ENCODE measurements at regions not wholly inside any gene's neighbourhood (a gene's known extent, or its start where the extent isn't known, plus 50 kb on each side); places are given as distances from the start of the nearest gene placed in this dataset.
"Not testable (repeated sequence)": the region's sequence is repeated elsewhere in the genome, so short reads cannot be mapped to it uniquely, and the experiment has no call there.

- Histone ChIP-seq H3K9me3 (ENCODE audit: insufficient read depth, low read length) (no peaks in the 10 kb centered on the region), H3K27ac (ENCODE audit: low read depth, low read length) (no peak overlapping the region), H3K36me3 (ENCODE audit: low read length) (no peaks in the 10 kb centered on the region), H2AFZ (ENCODE audit: low read depth, low read length, severe bottlenecking) (no peak overlapping the region), H3K9ac (ENCODE audit: low read length) (no peak overlapping the region), H3K79me2 (ENCODE audit: insufficient read depth, low read length) (no peaks in the 10 kb centered on the region), H3K4me3 (ENCODE audit: insufficient read depth, low read length, poor library complexity, severe bottlenecking) (no peak overlapping the region), H3K9me2 (replicated peaks; ENCODE audit: insufficient read depth, low read length) (no peaks in the 10 kb centered on the region), H3K27me3 (ENCODE audit: low read length) (no peaks in the 10 kb centered on the region), H4K20me1 (ENCODE audit: low read depth, low read length) (no peaks in the 10 kb centered on the region), H3K4me2 (ENCODE audit: low read depth, low read length, poor library complexity, severe bottlenecking) (no peak overlapping the region), H3F3A (ENCODE audit: insufficient read depth) (no peaks in the 10 kb centered on the region)
- TF ChIP-seq CTCF (IDR thresholded peaks at IDR 0.05; ENCODE audit: insufficient read depth, low read length, poor library complexity, severe bottlenecking) (no peak), EZH2phosphoT487 (conservative IDR thresholded peaks at IDR 0.05; ENCODE audit: low read length) (no peak)
These were observed 140.5 kb downstream of the DIRAS2 start for GRCh38 chr9:90502134-90502533.

- no peaks in the 10 kb centered on the region for H4K20me1 ChIP-seq (ENCODE audit: low read depth, low read length)
- no peak overlapping the region for H3K9ac ChIP-seq (ENCODE audit: low read length)
- H3F3A ChIP-seq (ENCODE audit: insufficient read depth): no peaks in the 10 kb centered on the region
- H3K9me3 ChIP-seq (ENCODE audit: insufficient read depth, low read length): no peaks in the 10 kb centered on the region
- H3K36me3 ChIP-seq (ENCODE audit: low read length): no peaks in the 10 kb centered on the region
- no peaks in the 10 kb centered on the region for H3K79me2 ChIP-seq (ENCODE audit: insufficient read depth, low read length)
- no peak overlapping the region for H3K27ac ChIP-seq (ENCODE audit: low read depth, low read length)
- no peak for TF ChIP-seq CTCF (IDR thresholded peaks at IDR 0.05; ENCODE audit: insufficient read depth, low read length, poor library complexity, severe bottlenecking)
- no peaks in the 10 kb centered on the region for H3K27me3 ChIP-seq (ENCODE audit: low read length)
- H3K9me2 ChIP-seq (replicated peaks; ENCODE audit: insufficient read depth, low read length): no peaks in the 10 kb centered on the region
- no peak overlapping the region for H2AFZ ChIP-seq (ENCODE audit: low read depth, low read length, severe bottlenecking)
- no peak overlapping the region for H3K4me3 ChIP-seq (ENCODE audit: insufficient read depth, low read length, poor library complexity, severe bottlenecking)
- H3K4me2 ChIP-seq (ENCODE audit: low read depth, low read length, poor library complexity, severe bottlenecking): no peak overlapping the region
These were observed 138.1 kb downstream of the DIRAS2 start for GRCh38 chr9:90504486-90504885.

GRCh38 chr9:90505695-90506094 lies 136.9 kb downstream of the DIRAS2 start:
- H3K27ac ChIP-seq (ENCODE audit: low read depth, low read length): no peak overlapping the region
- H3K36me3 ChIP-seq (ENCODE audit: low read length): no peaks in the 10 kb centered on the region
- no peaks in the 10 kb centered on the region for H3K79me2 ChIP-seq (ENCODE audit: insufficient read depth, low read length)
- H3K4me2 ChIP-seq (ENCODE audit: low read depth, low read length, poor library complexity, severe bottlenecking): no peak overlapping the region
- H3K9me3 ChIP-seq (ENCODE audit: insufficient read depth, low read length): no peaks in the 10 kb centered on the region
- no peak for TF ChIP-seq EZH2phosphoT487 (conservative IDR thresholded peaks at IDR 0.05; ENCODE audit: low read length)
- no peak for TF ChIP-seq CTCF (IDR thresholded peaks at IDR 0.05; ENCODE audit: insufficient read depth, low read length, poor library complexity, severe bottlenecking)
- H3K27me3 ChIP-seq (ENCODE audit: low read length): no peaks in the 10 kb centered on the region
- H3K9ac ChIP-seq (ENCODE audit: low read length): no peak overlapping the region
- H2AFZ ChIP-seq (ENCODE audit: low read depth, low read length, severe bottlenecking): no peak overlapping the region
- H3F3A ChIP-seq (ENCODE audit: insufficient read depth): no peaks in the 10 kb centered on the region
- no peak overlapping the region for H3K4me3 ChIP-seq (ENCODE audit: insufficient read depth, low read length, poor library complexity, severe bottlenecking)
- no peaks in the 10 kb centered on the region for H3K9me2 ChIP-seq (replicated peaks; ENCODE audit: insufficient read depth, low read length)
- no peaks in the 10 kb centered on the region for H4K20me1 ChIP-seq (ENCODE audit: low read depth, low read length)

- H2AFZ ChIP-seq (ENCODE audit: low read depth, low read length, severe bottlenecking); H3K9ac ChIP-seq (ENCODE audit: low read length); H3K27ac ChIP-seq (ENCODE audit: low read depth, low read length); H3K27me3 ChIP-seq (ENCODE audit: low read length); H3K4me3 ChIP-seq (ENCODE audit: insufficient read depth, low read length, poor library complexity, severe bottlenecking); H4K20me1 ChIP-seq (ENCODE audit: low read depth, low read length); H3K9me2 ChIP-seq (replicated peaks; ENCODE audit: insufficient read depth, low read length); H3F3A ChIP-seq (ENCODE audit: insufficient read depth); H3K4me2 ChIP-seq (ENCODE audit: low read depth, low read length, poor library complexity, severe bottlenecking); H3K36me3 ChIP-seq (ENCODE audit: low read length); H3K9me3 ChIP-seq (ENCODE audit: insufficient read depth, low read length); H3K79me2 ChIP-seq (ENCODE audit: insufficient read depth, low read length): not testable (repeated sequence)
These were observed 136.2 kb downstream of the DIRAS2 start for GRCh38 chr9:90506402-90506801.

Measured in SU-DHL-6 (cell line).